Spleen (tissue), 3 donors: ENCODE measurements at regions not wholly inside any gene's neighbourhood (a gene's known extent, or its start where the extent isn't known, plus 50 kb on each side); places are given as distances from the start of the nearest gene placed in this dataset.

ENCODE experiments used
- POLR2A ChIP-seq, 3 donors: fragments of 450-650 bp; IDR thresholded peaks; one replicate each; pipeline ENCODE4 v1.5.1; 2017; ENCODE audit warnings: antibody characterized with exemption in 3 of 3, mild to moderate bottlenecking in 1 of 3
- POLR2AphosphoS5 ChIP-seq, 3 donors: sonication (generic); formaldehyde crosslinking; IDR thresholded peaks; one replicate each; pipeline ENCODE4 v1.5.1; 2017; ENCODE audit warnings: antibody characterized with exemption in 3 of 3

DNA sequence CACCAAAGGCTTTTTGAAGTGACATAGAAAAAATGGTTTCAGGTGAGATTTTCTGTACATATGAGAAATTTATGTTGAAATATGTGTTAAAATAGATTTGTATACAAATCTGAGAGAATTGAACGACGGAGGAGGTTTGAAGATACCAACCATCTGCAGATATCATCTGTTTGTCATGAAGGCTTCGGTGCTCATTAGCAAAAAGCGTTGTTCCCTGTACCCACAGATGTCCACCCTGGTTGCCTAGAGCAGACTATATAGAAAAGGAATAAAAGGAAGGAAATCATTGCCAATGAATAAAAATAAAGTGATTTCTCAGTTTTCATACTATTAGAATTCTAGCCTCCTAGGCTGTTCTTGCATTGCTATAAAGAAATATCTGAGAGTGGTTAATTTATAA, 2262.8 kb upstream of the ACO1 start:
- TF ChIP-seq POLR2A (IDR thresholded peaks at IDR 0.05) (no peak), POLR2AphosphoS5 (IDR thresholded peaks at IDR 0.05) (no peak)
